Gastroesophageal sphincter (tissue), 3 donors: ENCODE measurements at regions not wholly inside any gene's neighbourhood (a gene's known extent, or its start where the extent isn't known, plus 50 kb on each side); places are given as distances from the start of the nearest gene placed in this dataset.

ENCODE experiments used
- EP300 ChIP-seq: sonication (generic); formaldehyde crosslinking; IDR thresholded peaks from one replicate; pipeline ENCODE4 v1.6.1; 2017; ENCODE audit warnings: antibody characterized with exemption, mild to moderate bottlenecking
- POLR2A ChIP-seq, 2 donors: fragments of 450-650 bp; IDR thresholded peaks; one replicate each; pipeline ENCODE4 v1.6.1; 2017; ENCODE audit warnings: antibody characterized with exemption in 2 of 2, mild to moderate bottlenecking in 2 of 2, moderate library complexity in 1 of 2
- POLR2AphosphoS5 ChIP-seq: sonication (generic); formaldehyde crosslinking; IDR thresholded peaks from one replicate; pipeline ENCODE4 v1.6.1; 2017; ENCODE audit warnings: antibody characterized with exemption
- TF ChIP-seq, protein P1 (sequence below), 4 experiments: fragments of 200-600 bp in 2 of 4; fragments of 450-650 bp in 2 of 4; sonication (generic) in 1 of 4; IDR thresholded peaks; one replicate each; pipeline ENCODE4 v1.5.1; 2017 to 2019; ENCODE audit warnings: antibody characterized with exemption in 4 of 4, mild to moderate bottlenecking in 2 of 4, moderate library complexity in 2 of 4

DNA sequence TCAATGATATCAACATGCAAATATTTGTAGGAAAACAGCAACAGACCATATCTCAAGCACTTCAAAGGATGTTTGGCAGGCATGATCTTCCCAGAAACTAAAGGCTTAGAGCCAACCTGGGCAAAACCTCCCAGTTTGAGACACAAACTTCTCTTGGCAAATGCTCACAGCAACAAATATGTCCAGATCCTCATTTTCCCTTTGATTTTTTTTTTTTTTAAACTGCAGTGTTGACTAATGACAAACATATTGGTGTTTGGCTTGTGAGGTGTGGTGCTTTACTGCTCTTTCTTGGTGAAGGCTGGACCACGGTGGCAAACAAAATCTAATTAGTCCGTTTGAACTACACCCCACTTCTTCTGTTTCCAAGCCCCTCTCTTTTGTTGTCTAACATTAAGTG, 87.2 kb downstream of the EBLN2 start:
- TF ChIP-seq POLR2A (IDR thresholded peaks at IDR 0.05), result no peak
- TF ChIP-seq, protein P1, sequence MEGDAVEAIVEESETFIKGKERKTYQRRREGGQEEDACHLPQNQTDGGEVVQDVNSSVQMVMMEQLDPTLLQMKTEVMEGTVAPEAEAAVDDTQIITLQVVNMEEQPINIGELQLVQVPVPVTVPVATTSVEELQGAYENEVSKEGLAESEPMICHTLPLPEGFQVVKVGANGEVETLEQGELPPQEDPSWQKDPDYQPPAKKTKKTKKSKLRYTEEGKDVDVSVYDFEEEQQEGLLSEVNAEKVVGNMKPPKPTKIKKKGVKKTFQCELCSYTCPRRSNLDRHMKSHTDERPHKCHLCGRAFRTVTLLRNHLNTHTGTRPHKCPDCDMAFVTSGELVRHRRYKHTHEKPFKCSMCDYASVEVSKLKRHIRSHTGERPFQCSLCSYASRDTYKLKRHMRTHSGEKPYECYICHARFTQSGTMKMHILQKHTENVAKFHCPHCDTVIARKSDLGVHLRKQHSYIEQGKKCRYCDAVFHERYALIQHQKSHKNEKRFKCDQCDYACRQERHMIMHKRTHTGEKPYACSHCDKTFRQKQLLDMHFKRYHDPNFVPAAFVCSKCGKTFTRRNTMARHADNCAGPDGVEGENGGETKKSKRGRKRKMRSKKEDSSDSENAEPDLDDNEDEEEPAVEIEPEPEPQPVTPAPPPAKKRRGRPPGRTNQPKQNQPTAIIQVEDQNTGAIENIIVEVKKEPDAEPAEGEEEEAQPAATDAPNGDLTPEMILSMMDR (IDR thresholded peaks at IDR 0.05), result no peak
- TF ChIP-seq EP300, result no peak
- no peak for TF ChIP-seq POLR2AphosphoS5
